HEK293 (cell line): ENCODE measurements at regions not wholly inside any gene's neighbourhood (a gene's known extent, or its start where the extent isn't known, plus 50 kb on each side); places are given as distances from the start of the nearest gene placed in this dataset.

Experiments
- GFI1B ChIP-seq: fragments of 450-650 bp; formaldehyde crosslinking; IDR thresholded peaks from 2 replicates; pipeline ENCODE4 v1.5.1; 2016; ENCODE audit warnings: missing biosample characterization, missing genetic modification characterization
- GLIS2 ChIP-seq: fragments of 450-650 bp; formaldehyde crosslinking; IDR thresholded peaks from 2 replicates; pipeline ENCODE4 v1.5.1; 2016; ENCODE audit warnings: missing biosample characterization, missing genetic modification characterization
- HOXD13 ChIP-seq: sonication (generic); formaldehyde crosslinking; IDR thresholded peaks from 2 replicates; pipeline ENCODE4 v1.8.0; 2022; ENCODE audit warnings: missing genetic modification reagents, borderline replicate concordance
- KLF1 ChIP-seq: fragments of 450-650 bp; formaldehyde crosslinking; IDR thresholded peaks from 2 replicates; pipeline ENCODE4 v1.5.1; 2016; ENCODE audit warnings: missing biosample characterization, missing genetic modification characterization
- PRDM1 ChIP-seq: fragments of 450-650 bp; formaldehyde crosslinking; IDR thresholded peaks from 2 replicates; pipeline ENCODE4; 2016; ENCODE audit warnings: missing biosample characterization, missing genetic modification characterization
- SCRT2 ChIP-seq: fragments of 450-650 bp; formaldehyde crosslinking; IDR thresholded peaks from 2 replicates; pipeline ENCODE4 v1.5.1; 2016; ENCODE audit warnings: missing biosample characterization, missing genetic modification characterization
- SP3 ChIP-seq: fragments of 450-650 bp; formaldehyde crosslinking; IDR thresholded peaks from 2 replicates; pipeline ENCODE4 v1.5.1; 2016; ENCODE audit warnings: missing biosample characterization, missing genetic modification characterization
- SP7 ChIP-seq: fragments of 450-650 bp; formaldehyde crosslinking; IDR thresholded peaks from 2 replicates; pipeline ENCODE4 v1.5.1; 2016; ENCODE audit warnings: missing biosample characterization, missing genetic modification characterization
- ZBTB21 ChIP-seq: fragments of 450-650 bp; formaldehyde crosslinking; IDR thresholded peaks from 2 replicates; pipeline ENCODE4 v1.5.1; 2017; ENCODE audit warnings: missing biosample characterization, missing genetic modification characterization
- ZBTB44 ChIP-seq: fragments of 450-650 bp; IDR thresholded peaks from 2 replicates; pipeline ENCODE4 v1.5.1; 2018; ENCODE audit warnings: missing biosample characterization, mild to moderate bottlenecking, missing genetic modification characterization
- ZBTB48 ChIP-seq: fragments of 450-650 bp; formaldehyde crosslinking; IDR thresholded peaks from 2 replicates; pipeline ENCODE4 v1.5.1; 2016; ENCODE audit warnings: missing biosample characterization, missing genetic modification characterization
- ZBTB8A ChIP-seq: fragments of 450-650 bp; formaldehyde crosslinking; IDR thresholded peaks from 2 replicates; pipeline ENCODE4 v1.5.1; 2016; ENCODE audit warnings: missing biosample characterization, missing genetic modification characterization
- ZEB2 ChIP-seq: fragments of 450-650 bp; formaldehyde crosslinking; IDR thresholded peaks from 2 replicates; pipeline ENCODE4 v1.5.1; 2016; ENCODE audit warnings: missing biosample characterization, missing genetic modification characterization
- ZNF146 ChIP-seq: fragments of 450-650 bp; formaldehyde crosslinking; IDR thresholded peaks from 2 replicates; pipeline ENCODE4 v1.5.1; 2016; ENCODE audit warnings: missing biosample characterization, missing genetic modification characterization
- ZNF211 ChIP-seq: fragments of 450-650 bp; formaldehyde crosslinking; IDR thresholded peaks from 2 replicates; pipeline ENCODE4 v1.5.1; 2016; ENCODE audit warnings: low read depth, missing biosample characterization, missing genetic modification characterization
- ZNF221 ChIP-seq: fragments of 450-650 bp; formaldehyde crosslinking; IDR thresholded peaks from 2 replicates; pipeline ENCODE4 v1.5.1; 2017; ENCODE audit warnings: missing biosample characterization, missing genetic modification characterization, borderline replicate concordance
- ZNF26 ChIP-seq: fragments of 450-650 bp; formaldehyde crosslinking; IDR thresholded peaks from 2 replicates; pipeline ENCODE4 v1.5.1; 2016; ENCODE audit warnings: missing biosample characterization, missing genetic modification characterization
- ZNF394 ChIP-seq: fragments of 450-650 bp; formaldehyde crosslinking; IDR thresholded peaks from 2 replicates; pipeline ENCODE4 v1.5.1; 2016; ENCODE audit warnings: missing biosample characterization, missing genetic modification characterization, mild to moderate bottlenecking, moderate library complexity, borderline replicate concordance
- ZNF48 ChIP-seq: fragments of 450-650 bp; formaldehyde crosslinking; IDR thresholded peaks from 2 replicates; pipeline ENCODE4 v1.5.1; 2016; ENCODE audit warnings: missing biosample characterization, missing genetic modification characterization
- ZNF501 ChIP-seq: fragments of 450-650 bp; formaldehyde crosslinking; IDR thresholded peaks from 2 replicates; pipeline ENCODE4 v1.5.1; 2016; ENCODE audit warnings: missing biosample characterization, missing genetic modification characterization
- ZNF561 ChIP-seq: fragments of 450-650 bp; IDR thresholded peaks from 2 replicates; pipeline ENCODE4 v1.5.1; 2018; ENCODE audit warnings: missing biosample characterization, missing genetic modification characterization, borderline replicate concordance
- ZNF654 ChIP-seq: fragments of 450-650 bp; formaldehyde crosslinking; IDR thresholded peaks from 2 replicates; pipeline ENCODE4 v1.5.1; 2016; ENCODE audit warnings: low read depth, missing biosample characterization, missing genetic modification characterization
- ZNF704 ChIP-seq: fragments of 450-650 bp; formaldehyde crosslinking; IDR thresholded peaks from 2 replicates; pipeline ENCODE4 v1.5.1; 2016; ENCODE audit warnings: missing biosample characterization, missing genetic modification characterization
- ZNF707 ChIP-seq: fragments of 450-650 bp; formaldehyde crosslinking; IDR thresholded peaks from 2 replicates; pipeline ENCODE4 v1.5.1; 2016; ENCODE audit warnings: missing biosample characterization, missing genetic modification characterization
- ZNF837 ChIP-seq: fragments of 450-650 bp; formaldehyde crosslinking; IDR thresholded peaks from 2 replicates; pipeline ENCODE4 v1.5.1; 2016; ENCODE audit warnings: missing biosample characterization, missing genetic modification characterization
- ZNF843 ChIP-seq: fragments of 450-650 bp; formaldehyde crosslinking; IDR thresholded peaks from 2 replicates; pipeline ENCODE4 v1.5.1; 2016; ENCODE audit warnings: missing biosample characterization, missing genetic modification characterization
- ZSCAN4 ChIP-seq: fragments of 450-650 bp; formaldehyde crosslinking; IDR thresholded peaks from 2 replicates; pipeline ENCODE4 v1.5.1; 2017; ENCODE audit warnings: missing biosample characterization, missing genetic modification characterization
- TF ChIP-seq, protein P1 (sequence below): fragments of 450-650 bp; formaldehyde crosslinking; IDR thresholded peaks from 2 replicates; pipeline ENCODE4 v1.5.1; 2016; ENCODE audit warnings: missing biosample characterization, missing genetic modification characterization
- TF ChIP-seq, protein P2 (sequence below): fragments of 450-650 bp; formaldehyde crosslinking; IDR thresholded peaks from 2 replicates; pipeline ENCODE4 v1.5.1; 2016; ENCODE audit warnings: missing biosample characterization, missing genetic modification characterization

- TF ChIP-seq ZBTB44 (tag by site-specific recombination) (no peak), ZEB2 (tag by site-specific recombination) (0 out of 2 replicates have a peak, but pooled peaks have one; percentile 27), ZBTB48 (tag by site-specific recombination) (0 out of 2 replicates have a peak, but pooled peaks have one; percentile 20), ZNF843 (tag by site-specific recombination) (no peak), GFI1B (tag by site-specific recombination) (no peak), ZNF211 (tag by site-specific recombination) (no peak), ZNF48 (tag by site-specific recombination) (no peak), ZNF561 (tag by site-specific recombination) (no peak), ZNF26 (tag by site-specific recombination) (no peak), ZBTB21 (tag by site-specific recombination) (no peak), ZSCAN4 (tag by site-specific recombination) (no peak), SP7 (0 out of 2 replicates have a peak, but pooled peaks have one; percentile 28), KLF1 (tag by site-specific recombination) (peak; percentile 16; the same call in 1 of the 2 replicates), ZNF221 (tag by site-specific recombination) (no peak), ZNF837 (tag by site-specific recombination) (no peak), ZNF501 (tag by site-specific recombination) (no peak), ZNF704 (tag by site-specific recombination) (no peak), SP3 (tag by site-specific recombination) (no peak), ZNF707 (tag by site-specific recombination) (no peak), PRDM1 (tag by site-specific recombination) (no peak), ZNF394 (tag by site-specific recombination) (no peak; the same call in 1 of the 2 replicates), SCRT2 (tag by site-specific recombination) (peak; percentile 76), HOXD13 (CRISPR knock-in tag) (no peak), ZNF146 (no peak), ZBTB8A (tag by site-specific recombination) (no peak), GLIS2 (tag by site-specific recombination) (peak; percentile 61), ZNF654 (no peak)
- TF ChIP-seq, protein P1, sequence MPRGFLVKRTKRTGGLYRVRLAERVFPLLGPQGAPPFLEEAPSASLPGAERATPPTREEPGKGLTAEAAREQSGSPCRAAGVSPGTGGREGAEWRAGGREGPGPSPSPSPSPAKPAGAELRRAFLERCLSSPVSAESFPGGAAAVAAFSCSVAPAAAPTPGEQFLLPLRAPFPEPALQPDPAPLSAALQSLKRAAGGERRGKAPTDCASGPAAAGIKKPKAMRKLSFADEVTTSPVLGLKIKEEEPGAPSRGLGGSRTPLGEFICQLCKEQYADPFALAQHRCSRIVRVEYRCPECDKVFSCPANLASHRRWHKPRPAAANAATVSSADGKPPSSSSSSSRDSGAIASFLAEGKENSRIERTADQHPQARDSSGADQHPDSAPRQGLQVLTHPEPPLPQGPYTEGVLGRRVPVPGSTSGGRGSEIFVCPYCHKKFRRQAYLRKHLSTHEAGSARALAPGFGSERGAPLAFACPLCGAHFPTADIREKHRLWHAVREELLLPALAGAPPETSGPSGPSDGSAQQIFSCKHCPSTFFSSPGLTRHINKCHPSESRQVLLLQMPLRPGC (tag by site-specific recombination): 0 out of 2 replicates have a peak, but pooled peaks have one; percentile 47
- TF ChIP-seq, protein P2, sequence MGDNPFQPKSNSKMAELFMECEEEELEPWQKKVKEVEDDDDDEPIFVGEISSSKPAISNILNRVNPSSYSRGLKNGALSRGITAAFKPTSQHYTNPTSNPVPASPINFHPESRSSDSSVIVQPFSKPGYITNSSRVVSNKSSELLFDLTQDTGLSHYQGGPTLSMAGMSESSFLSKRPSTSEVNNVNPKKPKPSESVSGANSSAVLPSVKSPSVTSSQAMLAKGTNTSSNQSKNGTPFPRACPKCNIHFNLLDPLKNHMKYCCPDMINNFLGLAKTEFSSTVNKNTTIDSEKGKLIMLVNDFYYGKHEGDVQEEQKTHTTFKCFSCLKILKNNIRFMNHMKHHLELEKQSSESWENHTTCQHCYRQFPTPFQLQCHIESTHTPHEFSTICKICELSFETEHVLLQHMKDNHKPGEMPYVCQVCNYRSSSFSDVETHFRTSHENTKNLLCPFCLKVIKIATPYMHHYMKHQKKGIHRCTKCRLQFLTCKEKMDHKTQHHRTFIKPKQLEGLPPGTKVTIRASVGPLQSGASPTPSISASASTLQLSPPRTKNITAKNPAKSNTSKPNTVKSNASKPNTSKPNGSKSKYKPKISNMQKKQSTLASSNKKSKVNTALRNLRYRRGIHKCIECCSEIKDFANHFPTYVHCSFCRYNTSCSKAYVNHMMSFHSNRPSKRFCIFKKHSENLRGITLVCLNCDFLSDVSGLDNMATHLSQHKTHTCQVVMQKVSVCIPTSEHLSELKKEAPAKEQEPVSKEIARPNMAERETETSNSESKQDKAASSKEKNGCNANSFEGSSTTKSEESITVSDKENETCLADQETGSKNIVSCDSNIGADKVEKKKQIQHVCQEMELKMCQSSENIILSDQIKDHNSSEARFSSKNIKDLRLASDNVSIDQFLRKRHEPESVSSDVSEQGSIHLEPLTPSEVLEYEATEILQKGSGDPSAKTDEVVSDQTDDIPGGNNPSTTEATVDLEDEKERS (tag by site-specific recombination): 0 out of 2 replicates have a peak, but pooled peaks have one; percentile 53
Observed at GRCh38 chr1:30034627-30035521, 688.5 kb downstream of the MATN1 start (continued).
